Left renal pelvis (tissue), 4 donors: ENCODE measurements at regions not wholly inside any gene's neighbourhood (a gene's known extent, or its start where the extent isn't known, plus 50 kb on each side); places are given as distances from the start of the nearest gene placed in this dataset.

ENCODE experiments used
- DNase-seq, 4 donors: peaks; one replicate each; pipeline ENCODE4 v3.0.0-alpha.2; 2013; ENCODE audit warnings: low read depth in 4 of 4, low spot score in 3 of 4

DNA sequence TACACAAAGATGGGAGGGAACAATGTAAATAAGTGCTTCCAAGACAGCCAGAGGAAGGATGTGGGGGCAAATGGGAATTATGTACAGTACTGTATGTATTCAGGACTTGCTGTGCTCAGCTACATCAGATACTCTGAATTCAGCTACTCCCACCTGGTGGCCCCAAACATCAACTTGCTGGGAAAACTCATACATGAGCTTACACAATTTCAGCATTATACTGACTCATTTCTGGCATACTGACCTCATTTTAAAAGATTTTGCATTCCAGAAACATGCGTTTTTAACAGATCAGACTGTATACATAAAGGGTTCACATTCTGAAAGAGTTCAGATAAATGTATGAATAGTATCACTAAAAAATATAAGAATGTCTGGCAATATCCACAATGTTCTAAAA, 59.7 kb downstream of the GPX5 start:
- DNase-seq: no peak

DNA sequence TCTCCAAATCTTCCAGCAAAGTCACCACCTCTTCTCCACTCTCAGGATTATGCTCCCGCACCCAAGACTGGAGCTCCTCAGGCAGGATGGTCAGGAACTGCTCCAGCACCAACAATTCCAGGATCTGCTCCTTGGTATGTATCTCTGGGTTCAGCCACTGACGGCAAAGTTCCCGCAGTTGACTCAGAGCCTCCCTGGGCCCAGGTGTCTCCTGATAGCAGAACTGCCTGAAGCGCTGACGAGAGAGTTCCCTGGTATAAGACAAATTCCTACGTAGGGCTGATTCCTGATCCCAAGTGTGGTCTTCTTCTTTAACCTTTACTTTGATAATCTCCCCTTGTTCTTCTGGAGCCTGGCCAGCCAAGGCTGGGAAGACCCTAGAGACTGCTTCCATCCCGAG, 60.6 kb downstream of the GPX5 start:
- DNase-seq: no peak

DNA sequence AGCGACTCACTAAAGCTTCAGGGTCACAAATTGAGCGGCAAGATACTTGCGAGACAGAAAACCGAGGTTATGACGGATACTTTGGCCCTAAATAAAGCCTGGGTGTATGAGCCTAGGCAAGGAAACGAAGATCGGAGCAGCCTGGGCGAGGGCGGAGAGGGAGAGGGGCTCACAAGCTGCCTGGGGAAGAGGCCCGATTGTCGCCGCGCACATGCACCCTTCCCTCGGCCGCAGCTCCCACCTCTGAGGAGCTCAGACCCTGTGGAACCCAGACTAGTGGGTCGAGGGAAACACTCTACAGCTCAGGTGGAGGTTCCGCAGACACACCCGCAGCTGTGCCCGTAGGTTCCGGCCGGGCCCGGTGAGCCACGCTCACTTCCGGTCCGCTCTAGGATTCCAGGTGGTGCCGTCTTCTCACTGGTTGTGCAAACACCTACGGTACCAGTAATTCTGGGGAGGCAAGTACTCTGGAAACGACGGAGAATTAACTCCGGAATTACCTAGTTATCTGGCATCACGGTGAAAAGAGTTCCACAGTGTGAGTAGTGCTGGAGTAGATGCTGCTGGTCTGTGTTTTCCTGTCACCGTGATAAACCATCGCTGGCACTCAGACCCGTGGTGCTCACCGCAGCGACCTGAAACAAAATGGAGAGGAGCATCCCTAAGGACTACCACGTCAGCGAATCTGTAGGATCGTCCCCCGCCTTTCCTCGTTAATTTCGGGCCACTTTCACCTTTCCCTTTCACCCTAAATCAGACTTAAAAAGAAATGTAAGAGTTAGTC, 61.5 kb downstream of the GPX5 start:
- peak; percentile 61 to 80 (median 64) for DNase-seq

DNA sequence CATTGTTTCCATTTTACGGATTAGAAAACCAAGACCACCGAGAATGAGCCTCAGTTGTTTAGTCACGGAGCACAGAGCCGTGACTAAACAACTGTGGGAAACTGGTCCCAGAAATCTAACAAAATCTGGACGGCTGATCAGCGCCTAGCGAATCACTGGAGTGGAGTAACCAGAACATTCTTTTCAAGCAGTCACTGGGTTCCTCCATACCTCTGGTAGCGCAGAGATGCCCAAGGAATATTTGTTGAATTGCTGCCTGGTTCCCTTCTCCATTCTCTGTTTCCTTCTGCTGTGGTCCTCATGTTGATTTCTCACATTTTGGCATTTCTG, 62.0 kb downstream of the GPX5 start:
- DNase-seq: no peak

DNA sequence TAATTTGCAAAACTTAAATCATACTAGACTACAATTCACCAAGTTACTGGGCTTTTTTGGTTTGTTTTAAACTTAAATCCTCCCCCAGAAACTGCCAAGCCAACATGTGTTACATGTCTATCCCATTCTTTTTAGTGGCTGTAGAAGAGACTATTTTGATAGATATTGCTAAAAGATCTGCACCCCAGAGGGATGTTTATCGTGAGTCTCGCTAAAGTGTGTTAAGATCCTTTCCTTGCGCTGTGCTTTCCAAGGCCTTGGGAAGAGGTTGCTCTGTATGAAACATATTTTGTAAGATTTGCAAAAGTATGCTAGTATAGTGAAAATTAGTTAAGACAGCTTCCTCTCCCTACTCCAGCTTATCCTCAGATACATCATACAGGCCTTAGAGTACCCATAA, 63.0 kb downstream of the GPX5 start:
- DNase-seq: no peak

DNA sequence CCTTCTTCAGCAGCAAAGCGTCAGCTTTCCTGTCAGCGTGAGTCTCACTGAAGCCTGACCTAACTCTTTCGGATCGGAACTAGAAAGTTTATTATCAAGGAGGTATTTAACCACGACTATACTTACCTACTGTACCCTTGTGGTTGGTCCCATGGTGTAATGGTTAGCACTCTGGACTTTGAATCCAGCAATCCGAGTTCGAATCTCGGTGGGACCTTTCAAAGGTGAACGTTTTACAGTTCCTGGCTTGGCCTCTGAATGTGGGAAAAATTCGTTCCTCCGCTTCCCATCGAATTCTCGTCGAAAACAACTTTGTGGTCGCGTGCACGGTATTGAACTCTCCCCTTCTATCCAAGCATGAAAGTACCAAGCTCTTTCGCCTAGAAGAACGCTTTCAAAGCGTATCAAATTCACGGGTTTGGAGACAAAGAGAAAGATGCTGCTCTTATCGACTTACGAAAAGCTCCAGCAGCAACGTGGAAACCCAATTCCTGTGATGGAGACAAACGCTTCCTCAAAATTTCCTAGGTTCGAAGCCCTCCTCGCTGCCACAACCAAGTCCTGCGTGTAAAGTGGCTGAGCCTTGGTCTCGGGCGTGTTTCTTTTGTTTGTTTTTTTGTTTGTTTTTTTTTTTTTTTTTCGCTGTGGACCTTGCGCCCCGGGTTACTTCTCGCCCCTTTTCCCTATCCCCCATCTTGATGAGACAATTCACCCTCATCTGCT, 63.7 kb downstream of the GPX5 start:
- DNase-seq: peak; percentile 75 to 80 (median 80)

DNA sequence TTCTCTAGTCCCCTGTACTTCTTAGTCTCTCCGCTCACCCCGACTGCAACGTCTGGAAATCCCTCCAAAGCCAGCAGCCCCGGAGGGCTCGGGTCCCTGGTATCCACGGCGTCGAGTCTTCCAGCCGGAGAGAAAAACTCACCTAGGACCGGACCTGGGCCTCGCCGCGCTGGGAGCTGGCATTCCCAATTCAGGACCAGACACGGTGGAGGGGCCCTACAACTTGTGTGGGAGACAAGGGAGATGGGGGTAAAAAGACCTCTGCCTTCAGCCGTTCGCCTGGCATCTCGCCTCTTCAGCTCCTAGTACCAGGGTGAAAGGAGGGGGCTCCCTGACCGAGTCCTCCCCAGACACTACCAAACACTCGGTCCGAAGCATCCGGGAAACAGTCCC, 64.3 kb downstream of the GPX5 start:
- DNase-seq: no peak

DNA sequence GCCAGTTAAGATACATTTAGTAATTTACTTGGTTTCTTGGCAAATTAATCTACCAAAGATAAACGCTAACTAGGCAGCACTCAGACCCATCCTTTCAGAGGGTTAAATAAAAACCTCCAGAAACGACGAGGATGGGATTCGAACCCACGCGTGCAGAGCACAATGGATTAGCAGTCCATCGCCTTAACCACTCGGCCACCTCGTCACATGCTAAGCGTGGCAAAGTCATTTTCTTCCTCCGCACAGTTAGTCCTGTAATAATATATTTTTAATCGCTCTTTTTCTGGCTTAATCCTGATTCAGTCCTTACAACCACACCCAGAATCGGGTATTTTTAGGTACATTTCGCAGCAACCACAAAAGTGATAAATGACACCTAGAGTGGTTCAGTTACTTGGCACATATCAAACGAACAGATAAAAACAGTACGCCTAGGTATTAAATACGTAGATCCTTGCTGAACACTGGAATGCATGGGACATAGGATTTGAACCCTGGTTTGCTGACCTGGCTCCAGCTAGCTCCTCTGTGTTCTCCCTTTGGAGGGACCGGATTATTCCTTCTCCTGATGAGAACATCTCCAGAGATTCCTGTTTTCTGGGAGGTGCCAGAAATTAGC, 71.6 kb downstream of the GPX5 start:
- DNase-seq: no peak

DNA sequence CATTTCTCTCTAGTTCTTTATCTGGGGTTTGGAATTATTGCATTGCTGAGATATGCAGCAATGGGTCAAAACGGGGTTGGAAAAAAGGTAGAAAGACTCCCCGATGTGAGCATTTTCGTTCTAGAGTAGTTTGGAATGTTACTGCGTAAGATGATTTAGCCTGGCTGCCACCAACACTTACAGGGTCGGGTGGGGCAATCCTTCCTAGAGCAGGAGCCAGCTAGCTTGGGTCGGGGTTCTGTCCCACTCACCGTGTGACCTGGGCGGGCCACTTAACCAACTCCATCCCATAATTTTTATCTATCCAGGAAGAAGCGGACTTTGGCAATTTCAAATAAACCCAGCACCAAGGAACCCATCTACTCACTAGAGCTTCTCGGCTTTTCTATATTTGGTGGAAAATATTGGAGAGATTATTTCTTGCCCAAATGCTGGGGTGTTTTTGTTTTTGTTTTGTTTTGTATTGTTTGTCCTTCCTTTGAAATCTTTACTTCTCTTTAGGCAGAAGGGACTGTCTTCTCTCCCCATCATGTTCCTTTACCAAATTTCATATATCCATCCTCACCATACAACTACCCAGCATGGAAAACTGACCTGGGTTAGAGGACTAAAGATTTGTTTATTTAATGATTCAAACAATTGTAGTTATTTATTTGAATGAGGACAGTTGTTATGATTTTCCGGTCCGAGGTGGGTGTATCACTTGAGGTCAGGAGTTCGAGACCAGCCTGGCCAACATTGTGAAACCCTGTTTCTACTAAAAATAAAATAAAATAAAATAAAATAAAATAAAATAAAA, 72.4 kb downstream of the GPX5 start:
- DNase-seq: no peak

DNA sequence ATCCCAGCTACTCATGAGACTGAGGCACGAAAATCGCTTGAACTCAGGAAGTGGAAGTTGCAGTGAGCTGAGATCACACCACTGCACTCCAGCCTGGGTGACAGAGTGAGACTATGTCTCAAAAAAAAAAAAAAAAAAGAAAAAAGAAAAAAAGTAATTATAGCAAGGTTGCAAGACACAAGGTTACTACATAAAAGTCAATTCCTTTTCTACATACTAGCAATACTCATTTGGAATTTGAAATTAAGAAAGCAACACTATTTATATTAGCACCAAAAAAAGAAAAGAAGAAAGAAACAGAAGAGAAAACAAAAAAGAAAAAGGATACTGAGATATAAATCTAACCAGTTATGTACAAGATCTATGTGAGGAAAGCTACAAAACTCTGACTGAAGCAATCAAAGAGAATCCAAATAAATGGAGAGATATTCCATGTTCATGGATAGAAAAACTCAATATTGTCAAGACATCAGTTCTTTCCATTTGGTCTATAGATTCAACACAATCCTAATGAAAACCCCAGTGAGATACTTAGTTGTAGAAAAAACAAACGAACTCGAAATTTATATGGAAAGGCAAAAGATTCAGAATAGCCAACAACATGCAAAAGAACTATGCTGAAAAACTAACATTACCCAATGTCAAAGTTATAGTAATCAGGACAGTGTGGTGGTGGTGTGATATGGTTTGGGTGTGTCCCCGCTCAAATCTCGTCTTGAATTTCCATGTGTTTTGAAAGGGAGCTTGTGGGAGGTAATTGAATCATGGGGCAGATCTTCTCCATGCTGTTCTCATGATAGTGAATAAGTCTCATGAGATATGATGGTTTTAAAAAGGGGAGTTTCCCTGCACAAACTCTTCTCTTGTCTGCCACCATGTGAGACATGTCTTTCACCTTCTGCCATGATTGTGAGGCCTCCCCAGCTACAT, 73.3 kb downstream of the GPX5 start:
- DNase-seq: no peak

DNA sequence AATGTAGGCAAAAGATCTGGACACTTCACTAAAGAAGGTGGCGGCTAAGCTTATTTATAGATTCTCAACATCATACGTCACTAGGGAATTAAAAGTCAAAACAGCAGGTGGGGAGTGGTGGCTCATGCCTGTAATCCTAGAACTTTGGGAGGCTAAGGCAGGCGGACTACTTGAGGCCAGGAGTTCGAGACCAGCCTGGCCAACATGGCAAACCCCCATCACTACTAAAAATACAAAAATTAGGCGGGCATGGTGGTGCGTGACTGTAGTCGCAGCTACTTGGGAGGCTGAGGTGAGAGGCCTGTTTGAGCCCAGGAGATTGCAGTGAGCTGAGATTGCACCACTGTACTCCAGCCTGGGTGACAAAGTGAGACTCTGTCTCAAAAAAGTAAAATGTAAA, 74.6 kb downstream of the GPX5 start:
- DNase-seq: no peak

DNA sequence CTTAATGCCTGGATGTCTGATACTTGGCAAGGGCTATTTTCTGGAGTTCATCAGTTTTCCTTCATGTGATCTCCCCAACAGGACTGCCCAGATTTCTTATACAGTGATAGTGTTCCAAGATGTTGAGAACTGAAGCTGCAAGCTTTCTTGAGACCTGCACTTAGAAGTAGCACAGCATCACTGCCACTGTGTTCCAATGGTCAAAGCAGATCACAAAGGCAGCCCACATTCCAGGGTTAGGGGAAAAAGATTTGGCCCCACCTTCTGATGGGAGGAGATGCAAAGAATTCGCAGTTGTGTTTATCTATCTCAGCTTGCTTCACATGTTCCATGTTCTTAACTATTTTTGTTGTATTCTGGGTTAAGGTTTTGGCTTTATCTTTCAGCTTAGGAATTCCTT, 78.2 kb downstream of the GPX5 start:
- no peak for DNase-seq

DNA sequence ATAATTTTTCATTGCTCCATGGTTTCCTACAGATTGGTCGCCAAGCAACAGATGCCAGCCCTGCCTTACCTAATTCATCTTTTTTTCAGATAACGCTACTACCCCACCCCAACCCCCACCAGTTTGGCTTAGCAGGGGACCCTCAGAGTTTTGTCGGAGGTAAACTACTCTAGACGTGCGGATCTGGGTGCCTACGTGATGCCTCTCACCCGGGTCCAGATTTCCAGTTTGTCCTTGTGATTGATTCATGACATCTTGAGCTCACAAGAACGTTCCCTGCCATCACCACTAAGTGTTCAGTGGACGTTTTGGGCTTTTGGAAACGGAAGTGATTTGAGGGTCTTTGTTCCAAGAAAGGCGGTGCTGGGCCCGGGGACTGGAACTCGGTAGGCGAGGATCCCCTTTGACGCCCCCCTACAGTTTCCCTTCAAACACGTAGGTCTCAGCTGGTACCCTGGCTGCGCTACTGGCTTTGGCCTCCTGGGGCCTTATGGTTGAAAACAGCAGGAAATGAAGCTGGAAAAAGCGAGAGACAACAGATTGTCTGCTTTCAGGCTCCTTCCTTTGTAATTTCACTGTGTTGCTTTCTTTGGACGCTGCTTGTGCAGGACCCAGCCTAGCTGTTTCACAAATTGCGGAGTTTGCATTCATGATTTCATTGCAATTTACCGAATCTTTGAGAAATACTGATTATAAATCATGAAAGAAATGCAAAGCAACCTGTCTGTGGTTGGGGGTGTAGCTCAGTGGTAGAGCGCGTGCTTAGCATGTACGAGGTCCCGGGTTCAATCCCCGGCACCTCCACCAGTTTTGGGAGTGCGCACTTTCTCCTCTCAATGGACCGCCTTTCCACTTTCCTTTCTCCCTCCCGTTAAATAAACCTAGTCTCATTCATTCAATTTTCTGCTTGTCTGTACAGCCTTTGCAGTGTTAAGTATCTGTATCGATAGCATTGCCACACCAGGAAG, 81.0 kb downstream of the GPX5 start:
- DNase-seq: peak in 1 of 4 donors; percentile 54

DNA sequence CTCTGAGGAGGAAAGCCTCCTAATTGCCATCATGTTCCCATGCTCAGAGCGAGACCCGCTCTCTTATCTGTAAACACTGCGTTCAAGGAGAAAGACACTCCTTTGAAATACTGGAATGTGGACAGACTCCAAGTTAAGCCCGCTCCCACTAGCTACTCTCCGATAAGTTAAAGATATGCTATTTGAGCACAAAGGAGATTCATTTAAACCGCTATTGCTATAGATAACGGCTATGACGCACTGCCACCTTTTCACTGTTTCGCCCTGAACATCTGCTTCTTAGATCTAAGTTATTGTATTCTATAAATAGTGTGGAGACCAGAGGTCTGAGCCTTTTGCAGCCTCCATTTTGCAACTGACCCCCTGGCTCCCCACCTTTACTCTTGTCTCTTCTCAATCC, 82.3 kb downstream of the GPX5 start:
- no peak for DNase-seq

DNA sequence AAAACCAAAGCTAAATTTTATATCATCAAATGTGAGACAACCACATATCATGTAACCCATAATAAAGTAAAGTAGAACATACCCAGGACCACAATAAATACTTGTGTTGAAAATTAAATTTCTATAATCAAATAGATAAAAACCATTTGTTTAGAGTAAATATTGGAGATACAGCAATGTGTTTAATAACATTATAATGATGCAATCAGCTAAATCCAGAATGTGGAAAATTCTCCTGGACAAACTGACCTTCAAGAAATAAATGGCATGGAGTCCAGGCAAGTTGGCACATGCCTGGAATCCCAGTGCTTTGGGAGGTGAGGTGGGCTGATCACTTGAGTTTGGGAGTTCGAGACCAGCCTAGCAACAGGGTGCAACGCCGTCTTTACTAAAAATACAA, 84.0 kb downstream of the GPX5 start:
- DNase-seq: no peak

DNA sequence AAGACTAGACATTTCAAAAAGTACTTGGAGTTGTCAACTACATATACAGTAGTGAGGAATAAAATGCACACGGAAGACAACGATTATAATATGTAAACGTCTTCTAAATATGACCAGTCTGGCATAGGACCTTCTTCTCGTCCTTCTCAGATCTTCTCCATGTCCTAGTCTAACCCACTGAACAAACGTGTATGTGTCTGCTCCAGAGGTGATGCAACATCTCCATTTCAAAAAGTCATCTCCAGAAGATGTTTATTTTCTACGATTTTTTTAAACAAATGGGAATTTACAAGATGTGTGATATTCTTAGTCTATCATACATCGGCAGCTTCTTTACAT, 89.9 kb downstream of the GPX5 start:
- DNase-seq: no peak

DNA sequence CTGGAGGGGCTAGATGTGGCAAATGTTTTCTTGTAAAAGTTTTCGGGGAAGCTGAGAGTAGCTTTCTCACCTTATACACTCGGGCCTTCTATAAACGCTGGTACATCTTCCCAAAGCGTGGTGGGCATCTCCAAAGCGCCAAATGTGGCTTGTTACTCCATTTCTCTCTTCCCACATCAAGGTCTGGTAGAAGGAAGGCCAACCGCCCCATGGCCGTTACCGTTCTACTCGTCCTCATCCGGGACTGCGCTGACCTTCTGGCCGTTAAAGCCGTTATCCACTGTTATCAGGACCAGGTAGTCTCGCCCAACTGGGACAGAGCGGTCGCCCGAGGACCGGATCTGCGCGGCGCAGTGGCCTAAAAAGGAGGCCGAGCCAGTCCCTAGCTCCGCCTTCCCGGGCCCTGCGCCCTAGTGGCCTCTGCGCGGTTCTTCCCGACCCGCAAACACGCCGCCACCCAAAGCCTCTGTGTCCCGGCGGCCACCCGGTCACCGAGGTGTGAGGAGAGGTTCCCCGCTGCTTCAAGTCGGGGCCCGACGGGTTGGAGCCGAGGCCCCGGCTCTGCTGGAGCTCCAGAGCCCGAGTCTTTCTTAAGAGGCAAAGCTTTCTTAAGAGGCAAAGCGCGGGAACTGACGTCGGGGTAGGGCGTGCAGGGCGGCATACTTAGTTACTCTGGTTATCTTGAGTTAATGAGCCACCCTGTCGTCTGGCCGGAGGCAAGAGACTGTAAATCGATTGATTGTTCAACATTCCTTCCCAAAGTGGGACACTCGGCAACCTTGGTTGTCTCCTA, 90.5 kb downstream of the GPX5 start:
- DNase-seq: no peak

DNA sequence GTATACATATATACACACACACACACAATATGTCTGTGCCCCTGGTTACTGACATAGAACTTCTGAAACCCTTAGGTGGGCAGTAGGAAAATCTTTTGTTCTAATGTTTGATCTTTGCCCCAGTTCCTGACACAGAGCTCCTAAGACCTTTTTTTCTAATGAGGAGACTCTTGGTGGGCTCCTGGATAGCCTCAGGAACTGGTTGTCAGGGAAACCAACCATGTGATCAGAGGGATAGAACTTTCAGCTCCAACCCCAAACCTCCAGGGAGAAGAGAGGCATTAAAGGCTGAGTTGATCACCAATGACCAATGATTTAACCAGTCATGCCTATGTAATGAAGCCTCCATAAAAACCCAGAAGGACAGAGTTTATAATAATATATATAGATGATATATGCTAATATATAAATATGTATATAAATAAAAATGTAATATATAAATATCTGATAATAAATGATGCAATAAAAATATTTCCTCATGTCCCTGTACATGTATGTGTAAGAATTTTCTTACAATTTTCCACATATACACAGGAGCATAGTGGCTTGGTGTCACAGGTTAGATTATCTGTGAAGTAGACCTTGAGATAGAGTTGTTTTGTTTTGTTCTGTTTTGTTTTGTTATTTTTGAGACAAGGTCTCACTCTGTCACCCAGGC, 93.3 kb downstream of the GPX5 start:
- DNase-seq: no peak
